ENCODE measurements at regions not wholly inside any gene's neighbourhood (a gene's known extent, or its start where the extent isn't known, plus 50 kb on each side); places are given as distances from the start of the nearest gene placed in this dataset.

DNA sequence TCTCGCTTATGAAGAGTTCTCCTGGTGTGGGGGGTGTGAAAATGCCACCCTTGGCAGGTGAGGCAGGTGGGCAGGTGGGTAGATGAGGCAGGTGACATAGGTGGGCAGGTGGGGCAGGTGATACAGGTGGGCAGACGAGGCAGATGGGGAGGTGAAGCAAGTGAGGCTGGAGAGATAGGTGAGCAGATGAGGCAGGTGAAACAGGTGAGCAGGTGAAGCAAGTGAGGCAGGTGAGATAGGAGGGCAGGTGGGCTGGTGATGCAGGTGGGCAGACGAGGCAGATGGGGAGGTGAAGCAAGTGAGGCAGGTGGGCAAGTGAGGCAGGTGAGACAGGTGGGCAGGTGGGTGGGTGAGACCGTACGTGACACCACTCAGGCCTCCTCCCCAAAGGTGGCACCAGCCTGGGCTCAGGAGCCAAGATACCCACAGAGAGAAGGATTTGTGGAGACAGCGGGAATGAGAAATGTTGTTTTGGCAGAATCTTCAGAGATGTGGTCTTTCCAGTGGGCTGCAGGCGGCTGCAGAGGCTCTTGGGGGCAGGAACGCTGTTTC is 232.3 kb upstream of the MYT1L start:
- no peak for DNase-seq

DNA sequence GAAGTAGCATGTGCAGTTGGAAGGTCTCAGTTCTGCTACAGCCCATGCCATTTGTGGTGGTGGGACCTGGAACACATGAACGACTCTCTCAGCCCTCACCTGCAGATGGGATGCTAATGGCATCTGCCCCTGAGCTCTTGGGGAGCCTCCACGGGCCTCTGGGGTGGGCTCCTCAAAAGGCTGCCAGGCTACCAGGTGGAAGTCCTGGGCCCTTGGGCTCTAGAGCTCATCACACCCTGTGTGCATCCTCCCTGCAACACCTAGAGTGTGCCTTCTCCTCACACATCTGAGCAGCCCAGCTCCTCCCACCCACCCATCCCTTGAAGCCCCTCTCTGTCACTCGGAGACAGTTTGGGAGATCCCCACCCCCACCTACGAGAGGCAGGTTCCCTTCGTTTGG is 231.8 kb upstream of the MYT1L start:
- DNase-seq, result no peak

DNA sequence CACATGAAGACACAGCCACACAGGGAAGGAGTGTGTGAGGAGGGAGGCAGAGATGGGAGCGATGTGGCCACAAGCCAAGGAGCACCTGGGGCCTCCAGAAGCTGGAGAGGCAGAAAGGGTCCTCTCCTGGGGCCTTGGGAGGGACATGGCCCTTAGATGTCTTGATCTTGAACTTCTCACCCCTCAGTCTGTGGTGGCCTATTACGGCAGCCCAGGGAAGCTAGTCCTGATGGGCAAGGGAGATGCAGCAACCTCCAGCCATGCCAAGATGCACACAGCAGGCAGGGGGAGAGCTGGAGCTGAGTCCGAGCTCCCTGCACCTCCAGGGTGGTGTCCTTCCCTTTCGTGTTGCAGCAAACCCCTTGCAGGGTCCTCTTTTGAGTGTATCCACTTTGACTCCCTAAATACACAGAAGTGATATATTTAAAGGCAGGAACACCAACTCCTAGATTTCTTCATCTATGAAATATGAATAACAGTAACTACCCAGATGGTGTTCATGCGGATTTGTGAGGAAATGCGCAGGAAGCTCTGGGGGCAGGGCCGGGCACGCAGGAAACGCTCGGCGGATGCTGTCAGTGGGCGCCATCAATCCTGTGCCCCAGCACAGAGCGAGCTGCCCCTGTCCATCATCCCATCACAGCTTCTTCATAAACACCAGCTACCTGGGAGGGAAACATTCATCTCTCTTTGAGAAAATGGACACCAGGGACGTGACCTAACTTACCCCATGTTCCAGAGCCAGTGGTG is 230.4 kb upstream of the MYT1L start:
- no peak for DNase-seq

DNA sequence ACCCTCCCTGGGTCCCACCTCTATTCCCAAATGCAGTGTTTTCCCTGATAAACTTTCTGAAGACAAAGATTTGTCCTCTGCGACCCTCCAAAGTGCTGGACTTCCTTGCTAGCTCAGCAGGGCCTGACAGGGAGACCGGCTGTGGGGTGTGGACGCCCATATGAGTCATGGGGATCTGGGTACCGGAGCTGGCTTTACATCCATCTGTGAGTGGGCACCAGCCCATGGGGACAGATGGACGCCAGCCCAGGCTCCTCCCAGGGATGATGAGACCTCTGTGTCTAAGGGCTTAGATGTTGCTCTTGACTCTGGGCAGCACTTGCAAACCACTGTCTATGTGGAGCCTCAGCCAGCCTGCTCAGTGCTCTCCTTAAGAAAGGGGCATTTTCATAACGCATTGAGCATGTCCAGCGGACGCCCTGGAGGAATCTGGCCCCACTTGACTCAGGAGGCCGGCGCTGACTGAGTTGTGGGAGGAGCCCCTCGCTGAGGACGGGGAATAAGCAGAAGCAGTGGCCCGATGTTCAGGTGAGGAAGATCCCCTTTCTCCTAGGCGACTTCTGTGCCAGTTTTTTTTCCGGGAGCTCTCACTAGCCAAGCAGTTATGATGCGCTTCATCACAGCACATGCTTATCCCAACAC is 229.4 kb upstream of the MYT1L start:
- DNase-seq, result no peak

DNA sequence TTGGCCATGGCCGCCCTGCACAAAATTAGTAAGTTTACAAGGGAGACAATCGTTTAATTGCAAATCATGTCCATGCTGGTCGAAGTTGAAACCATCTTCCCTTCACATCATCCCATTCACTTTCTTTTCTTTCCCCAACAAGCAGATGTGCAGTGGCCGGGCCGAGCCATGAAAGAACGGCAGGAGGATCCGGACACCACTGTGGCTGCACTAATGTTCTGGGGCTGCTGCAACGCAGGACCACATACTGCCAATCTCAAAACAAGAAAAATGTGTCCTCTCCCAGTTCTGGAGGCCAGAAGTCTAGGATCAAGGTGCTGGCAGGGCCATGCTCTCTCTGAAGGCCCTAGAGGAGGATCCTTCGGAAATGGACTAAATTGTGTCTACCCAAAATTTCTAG is 227.4 kb upstream of the MYT1L start:
- DNase-seq, result no peak

DNA sequence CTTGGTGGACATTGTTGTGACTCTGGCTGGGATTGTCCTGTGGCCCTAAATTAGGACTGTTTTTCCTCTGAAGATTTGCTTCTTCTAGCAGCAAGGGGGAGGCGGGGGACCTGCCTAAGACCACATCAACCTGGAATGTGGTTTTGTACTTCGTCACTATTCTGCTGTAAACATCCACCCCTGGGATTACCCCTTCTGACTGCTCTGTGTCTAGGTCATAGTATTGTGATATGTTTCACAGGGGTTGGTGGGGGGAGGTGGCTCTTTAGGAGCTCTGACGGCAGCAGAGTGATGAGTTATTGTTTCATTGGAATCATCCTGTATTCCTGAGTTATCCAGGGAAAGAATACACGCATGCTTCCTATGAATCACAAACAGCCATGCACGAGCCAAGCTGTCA is 226.4 kb upstream of the MYT1L start:
- no peak for DNase-seq

DNA sequence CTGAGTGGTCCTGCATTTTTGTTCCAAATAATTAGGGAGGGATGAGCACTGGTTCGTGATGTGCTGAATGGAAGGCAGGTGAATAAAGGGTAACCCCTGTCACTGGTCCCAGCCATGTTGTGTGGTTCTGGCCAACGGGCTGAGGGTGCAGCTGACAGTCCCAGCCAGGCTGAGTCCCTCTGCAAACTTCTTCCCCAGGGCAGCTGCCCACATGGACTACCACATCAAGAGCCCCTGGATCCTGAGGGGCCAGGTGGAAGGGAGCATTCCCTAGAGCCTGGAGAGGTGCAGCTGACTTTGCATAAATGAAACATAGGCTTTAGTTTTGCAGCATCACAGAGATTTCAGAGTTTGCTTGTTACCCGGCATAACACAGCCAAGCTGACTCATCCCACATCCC is 219.8 kb upstream of the MYT1L start:
- DNase-seq, result no peak

DNA sequence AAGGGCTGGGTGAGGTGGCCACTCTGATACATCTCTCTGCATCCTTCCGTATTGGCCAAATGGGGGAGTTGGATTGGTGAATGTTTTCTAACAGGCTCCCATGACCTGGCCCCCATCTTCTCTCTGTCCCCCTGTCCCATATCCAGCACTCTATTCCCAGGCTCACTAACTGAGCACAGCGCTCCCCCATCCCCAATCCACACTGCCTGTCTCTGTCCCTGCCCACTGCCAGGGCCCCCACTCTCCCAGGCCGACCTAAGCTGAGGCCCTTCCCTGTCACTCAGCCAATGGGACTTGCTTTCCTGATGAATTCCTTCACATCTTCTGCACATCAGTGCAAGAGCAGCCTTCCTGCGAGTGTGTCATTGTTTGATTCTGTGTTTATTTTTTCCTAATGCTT is 216.8 kb upstream of the MYT1L start:
- DNase-seq, result no peak

DNA sequence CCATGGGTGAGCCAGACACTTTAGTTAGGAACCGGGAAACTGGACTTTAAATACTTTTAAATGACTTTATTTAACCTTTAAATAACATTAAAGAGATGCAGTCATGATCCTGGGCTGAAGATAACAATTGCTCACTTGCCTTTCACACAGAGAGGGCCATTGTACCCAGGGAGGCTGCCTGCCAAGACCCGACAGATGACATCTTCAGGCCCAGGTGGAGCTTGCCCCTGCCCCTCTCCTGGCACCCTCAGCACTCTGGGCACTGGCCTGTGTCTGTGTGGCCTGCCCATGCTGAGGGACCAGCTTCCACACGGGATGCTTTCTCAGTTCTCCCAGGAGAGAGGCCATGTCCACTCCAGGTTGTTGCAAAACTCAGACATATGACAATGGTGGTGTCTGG is 216.4 kb upstream of the MYT1L start:
- DNase-seq, result no peak

DNA sequence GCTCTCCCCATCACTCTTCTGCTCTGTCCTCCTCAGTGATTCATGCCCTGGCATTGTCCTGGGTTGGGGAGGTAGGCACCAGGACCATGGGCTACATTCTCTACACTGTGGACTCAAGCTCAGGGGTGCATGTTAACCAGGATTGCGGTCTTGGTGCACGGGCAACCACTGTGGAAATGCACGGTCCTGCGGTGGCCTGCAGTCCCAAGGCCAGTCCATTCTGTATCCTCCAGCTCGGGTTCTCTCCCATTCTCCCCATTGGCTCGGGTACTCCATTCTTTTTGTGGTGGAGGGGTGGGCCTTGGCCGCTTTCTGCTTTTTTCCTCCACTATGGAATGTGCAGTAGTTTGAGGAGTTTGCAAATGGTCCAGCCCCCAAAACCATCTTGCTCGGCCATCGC is 215.0 kb upstream of the MYT1L start:
- no peak for DNase-seq

DNA sequence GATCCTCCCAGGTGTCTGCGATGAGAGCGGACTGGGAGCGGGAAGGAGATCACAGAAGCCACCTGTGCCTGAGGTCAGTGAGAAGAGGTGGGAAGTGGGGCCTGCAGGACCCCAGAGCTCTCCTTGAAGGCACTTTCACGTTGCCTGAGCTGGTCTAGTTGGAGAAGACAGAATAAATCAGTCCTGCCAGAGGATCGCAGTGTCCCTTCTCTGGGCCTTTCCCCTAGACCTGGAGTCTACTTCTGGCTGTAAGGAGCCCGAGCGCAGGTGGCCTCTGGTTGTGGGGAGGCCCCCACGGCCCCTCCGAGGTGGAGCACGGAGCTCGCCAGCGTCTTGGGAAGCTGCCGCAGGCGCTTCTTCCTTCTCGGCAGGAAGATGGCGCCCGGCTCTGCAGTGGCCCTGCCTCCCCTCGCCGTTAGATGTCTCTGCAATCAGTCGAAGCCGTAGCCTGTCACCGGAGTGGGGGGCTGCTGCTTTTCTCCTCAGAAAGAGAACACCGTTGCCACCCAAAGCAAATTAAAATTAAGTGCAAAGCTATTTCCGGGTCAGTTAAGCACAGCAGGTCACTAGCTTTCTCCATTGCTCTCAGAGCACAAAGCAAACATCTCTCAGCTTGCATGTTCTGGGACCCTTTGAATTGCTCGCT is 212.0 kb upstream of the MYT1L start:
- DNase-seq, result no peak

DNA sequence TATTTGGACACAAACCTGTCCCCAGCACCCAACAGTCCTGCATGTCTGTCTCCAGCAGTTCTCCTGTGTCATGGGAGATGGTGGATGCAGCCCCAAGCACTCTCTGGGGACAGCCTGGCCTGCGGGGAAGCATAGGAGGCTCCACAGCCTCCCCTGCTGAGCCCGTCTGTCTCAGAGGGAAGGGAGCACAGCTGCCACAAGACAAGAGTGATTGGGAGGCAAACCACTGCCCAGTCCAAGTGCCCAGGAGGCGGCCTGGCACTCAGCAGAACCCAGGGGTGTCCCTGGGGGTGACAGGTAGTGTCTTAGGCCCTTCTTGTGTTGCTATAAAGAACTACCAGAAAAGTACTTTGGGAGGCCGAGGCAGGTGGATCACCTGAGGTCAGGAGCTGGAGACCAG is 211.2 kb upstream of the MYT1L start:
- DNase-seq, result no peak

DNA sequence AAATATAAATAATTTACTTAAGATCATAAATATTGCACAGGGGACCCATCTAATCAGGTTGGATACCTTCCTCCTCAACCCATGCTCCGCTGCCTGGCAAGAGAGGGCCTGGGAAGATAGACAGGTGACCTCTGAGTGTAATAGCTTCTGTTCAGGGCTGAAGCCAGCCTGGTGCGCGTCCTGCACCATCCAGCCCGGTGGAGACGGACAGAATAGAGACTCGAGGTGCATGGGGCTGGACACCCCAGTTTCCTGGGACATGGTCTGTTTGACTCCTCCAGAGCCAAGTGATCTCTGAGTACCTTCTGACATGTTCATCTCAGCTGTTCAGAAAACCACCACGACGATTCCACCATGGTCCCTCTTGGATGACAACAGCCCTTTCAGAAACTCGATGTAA is 209.3 kb upstream of the MYT1L start:
- DNase-seq, result no peak

DNA sequence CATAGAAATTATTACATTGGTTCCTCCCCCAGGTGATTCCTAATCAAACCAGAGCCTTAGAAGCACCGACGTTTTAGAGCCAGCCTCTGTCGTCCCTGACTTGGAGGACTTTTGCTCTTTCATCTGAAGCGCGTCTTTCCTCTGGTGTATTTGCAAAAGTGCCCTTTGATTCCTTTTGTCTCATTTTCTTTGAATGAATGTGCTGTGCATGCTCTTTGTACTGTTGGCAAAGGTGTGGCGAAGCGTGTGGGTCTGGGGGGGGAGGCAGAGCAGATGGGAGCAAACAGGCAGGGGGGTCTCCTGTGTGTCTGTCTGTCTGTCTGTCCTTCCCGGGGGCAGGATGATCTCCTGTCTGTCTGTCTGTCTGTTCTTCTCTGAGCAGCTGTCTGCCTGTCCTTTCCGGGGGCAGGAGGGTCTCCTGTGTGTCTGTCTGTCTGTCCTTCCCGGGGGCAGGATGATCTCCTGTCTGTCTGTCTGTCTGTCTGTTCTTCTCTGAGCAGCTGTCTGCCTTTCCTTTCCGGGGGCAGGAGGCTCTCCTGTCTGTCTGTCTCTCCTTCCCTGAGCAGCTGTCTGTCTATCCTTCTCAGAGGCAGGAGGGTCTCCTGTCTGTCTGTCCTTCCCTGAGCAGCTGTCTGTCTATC is 205.5 kb upstream of the MYT1L start:
- no peak for DNase-seq

DNA sequence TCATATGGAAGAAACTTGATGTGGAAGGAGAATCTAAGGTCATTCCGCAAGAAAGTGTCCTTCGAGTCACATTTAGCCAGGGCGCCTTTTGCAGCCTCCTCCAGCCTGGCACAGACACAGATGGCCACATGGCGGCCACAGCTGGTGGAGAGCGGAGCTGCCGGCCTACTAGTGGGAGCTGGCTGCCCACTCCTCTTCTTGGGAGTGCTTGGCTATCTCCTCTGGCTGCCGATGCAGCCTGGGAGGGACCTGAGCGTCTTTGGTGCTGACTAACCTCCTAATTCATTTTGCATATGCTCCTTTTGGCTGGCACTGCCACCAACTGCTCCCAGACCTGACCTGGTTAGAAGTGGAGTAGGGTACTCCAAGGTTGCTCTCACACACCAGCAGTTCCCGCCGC is 199.3 kb upstream of the MYT1L start:
- DNase-seq, result no peak

DNA sequence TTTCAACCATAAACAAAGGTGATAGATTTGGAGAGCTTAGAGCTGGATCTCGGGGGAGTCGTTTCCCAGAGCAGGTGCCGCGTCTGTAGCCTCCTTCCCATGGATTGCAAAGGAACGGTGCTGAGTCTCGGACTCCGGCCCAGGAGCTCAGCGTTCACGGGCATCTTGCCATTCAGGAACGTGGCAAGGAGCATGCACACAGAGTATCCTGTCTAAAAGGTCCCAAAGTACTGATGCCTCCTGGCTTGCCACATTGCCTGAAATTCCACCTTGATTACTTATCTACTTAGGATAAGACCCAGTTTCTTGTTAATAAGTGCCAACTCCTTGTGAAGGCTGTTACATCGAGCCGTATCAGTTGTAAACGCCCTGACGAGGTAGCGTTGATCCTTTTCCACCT is 197.8 kb upstream of the MYT1L start:
- no peak for DNase-seq

DNA sequence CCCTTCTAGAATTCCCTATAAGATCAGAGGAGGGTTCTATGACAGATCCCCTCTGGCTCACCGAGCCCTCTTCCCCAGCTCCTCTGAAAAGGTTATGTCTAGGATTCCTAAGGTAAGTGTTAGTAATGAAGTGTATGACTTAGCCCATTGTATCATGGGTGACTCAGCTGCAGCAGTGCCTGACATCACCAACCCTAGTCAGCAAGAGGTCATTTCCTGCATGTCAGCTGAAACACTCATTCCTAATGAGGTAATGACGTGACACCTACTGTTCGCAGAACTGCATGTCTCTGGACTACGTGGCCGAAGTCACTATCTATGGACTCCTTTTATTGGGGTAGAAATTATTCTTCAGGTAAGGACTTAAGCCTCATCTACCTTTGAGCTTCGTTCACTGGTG is 196.1 kb upstream of the MYT1L start:
- DNase-seq, result no peak

DNA sequence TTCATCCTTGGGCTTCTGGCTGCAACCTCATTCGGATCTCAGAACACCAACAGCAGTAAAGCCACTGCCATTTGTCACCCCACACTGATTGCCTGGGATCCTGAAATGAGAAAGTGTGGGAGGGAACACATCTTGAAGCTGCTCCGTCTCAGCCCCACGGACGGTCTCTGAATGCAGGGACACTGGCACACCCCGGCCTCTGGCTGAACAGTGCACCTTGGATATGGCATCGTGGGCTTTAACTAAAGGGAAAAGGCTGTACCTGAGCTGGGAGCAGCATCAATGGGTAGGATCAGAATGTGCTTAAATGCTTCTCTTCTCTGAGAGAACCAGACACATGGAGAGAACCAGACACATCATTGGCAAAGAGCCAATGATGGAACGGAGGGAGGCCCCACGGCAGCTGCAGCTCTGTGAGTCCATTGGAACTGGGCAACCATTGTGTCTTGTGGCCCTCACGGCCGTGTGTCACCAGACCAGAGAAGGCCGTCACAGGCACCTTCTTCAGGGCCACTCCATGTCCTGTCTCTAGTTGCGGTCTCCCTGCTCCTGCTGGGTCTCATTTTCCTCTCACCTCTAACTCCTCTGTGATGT is 193.4 kb upstream of the MYT1L start:
- DNase-seq, result no peak

DNA sequence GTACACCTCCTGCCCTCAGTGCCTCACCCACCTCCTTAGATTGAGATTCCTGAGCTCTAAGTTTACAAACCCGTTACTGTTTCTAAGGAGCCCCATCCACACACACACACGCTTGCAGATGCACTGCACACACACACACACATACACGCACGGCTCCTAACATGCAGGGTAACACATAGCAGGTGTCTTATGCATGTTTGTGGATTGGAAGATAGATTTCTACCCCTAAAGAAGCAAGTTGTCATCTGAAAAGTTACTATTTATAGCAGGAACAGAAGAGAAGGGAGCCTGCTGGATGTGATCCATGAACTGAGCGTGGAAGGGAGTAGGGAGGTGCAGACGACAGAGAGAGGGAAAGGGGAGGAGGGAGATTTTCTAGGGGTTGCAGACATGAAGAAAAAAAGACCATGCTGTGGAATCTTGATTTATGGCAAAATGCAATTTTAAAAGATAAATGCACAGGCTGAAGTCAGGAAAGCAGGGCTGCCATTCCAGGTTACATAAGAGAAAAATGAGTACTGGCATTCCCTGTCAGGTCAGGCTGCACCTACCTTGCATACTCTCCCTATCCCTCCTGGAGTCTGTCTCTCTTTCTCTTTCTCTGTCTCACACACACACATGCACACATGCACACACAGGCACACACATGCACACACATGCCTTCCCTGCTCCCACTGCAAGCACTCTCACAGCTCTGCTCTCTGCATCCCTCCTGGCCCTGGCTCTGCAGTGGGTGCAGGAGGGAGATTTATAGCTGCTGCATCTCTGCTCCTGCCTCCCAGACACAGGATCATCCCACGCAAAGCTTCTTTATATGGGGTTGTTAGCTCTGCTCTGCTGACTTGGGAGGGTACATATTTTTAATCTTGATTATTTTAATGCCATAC is 192.6 kb upstream of the MYT1L start:
- DNase-seq, result no peak

DNA sequence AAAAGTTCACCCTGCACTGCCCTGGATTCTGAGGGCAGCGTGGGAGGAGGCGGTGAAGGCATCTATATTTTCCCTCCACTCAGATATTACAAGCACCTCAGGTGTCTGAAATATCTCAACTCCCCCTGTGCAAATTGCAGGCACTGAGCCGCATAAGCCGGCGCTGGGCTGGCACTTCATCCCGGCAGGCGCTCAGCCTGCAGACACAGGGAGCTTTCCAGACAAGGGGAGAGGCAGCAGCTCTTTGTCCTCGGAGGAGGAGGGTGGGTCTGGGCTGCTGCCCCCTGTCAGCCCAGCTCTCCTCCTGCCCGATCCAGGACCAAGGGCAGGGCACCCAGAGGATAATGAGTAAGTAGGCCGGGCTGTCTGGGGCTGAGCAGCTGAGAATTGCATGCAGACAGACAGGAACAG is 189.3 kb upstream of the MYT1L start:
- DNase-seq, result no peak

DNA sequence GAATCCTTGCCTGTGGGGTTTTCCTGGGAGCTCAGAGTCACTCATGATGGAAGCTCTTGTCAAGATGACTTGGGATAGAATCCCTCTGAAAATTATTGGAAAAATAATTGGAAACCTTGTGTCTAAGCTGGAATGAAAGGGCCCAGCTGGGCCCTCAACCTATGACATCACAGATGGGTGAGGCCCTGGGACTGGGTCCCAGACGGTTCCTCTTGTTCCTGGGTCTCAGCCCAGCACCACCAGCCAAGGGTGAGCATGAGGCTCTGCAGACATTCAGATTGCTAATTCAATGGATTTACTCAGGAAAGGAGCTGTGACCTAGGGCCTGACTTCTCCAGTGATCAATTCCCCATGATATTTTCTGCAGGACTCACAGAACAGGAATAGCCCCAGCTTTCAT is 188.3 kb upstream of the MYT1L start:
- no peak for DNase-seq

DNA sequence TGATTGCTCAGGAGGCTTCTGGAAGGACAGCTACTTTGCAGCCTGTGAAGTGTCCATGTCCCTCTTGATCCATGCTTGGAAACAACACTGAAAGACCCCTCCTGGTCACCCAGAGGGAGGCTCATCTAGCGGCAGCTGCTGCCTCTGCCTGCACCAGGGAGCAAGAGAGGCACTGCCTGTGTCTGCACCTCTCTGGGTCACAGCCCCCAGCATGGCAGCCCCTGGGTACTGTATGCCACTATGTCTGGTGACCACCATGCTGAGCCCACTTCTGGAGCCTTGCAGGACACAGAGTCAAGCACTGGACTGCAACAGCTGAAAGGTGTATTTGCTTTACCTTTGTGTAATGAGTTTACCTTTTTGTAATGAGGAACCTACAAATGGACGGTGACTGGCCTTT is 186.3 kb upstream of the MYT1L start:
- DNase-seq, result no peak
